ENCODE measurements at regions not wholly inside any gene's neighbourhood (a gene's known extent, or its start where the extent isn't known, plus 50 kb on each side); places are given as distances from the start of the nearest gene placed in this dataset.

DNA sequence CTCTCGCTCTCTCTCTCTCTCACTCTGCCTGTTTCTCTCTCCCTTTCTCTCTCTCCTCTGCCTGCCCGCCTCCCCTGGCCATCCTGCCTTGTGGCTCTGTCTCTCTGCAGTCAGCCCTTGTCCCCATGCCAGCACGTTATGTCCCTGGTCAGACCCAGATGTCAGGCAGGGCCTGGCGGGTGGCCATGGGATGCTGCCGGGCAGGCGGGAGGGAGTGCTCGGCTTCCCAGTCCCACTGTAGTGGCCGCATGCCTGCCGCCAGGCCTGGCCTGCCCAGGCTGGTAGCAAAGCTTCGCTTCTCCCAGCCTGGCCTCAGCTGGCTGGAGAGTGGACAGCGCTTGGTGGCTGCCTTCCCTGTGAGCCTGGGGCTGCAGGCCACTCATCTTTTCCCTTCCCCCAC lies 121.5 kb upstream of the ZNF716 start:
- Histone ChIP-seq H3K4me3 (no peak overlapping the region), H3K27ac (no peak overlapping the region), H3K4me1 (no peaks in the 10 kb centered on the region), H3K27me3 (no peaks in the 10 kb centered on the region), H3K9me3 (replicated peaks) (no peaks in the 10 kb centered on the region), H3K36me3 (no peaks in the 10 kb centered on the region)
- DNase-seq = no peak

DNA sequence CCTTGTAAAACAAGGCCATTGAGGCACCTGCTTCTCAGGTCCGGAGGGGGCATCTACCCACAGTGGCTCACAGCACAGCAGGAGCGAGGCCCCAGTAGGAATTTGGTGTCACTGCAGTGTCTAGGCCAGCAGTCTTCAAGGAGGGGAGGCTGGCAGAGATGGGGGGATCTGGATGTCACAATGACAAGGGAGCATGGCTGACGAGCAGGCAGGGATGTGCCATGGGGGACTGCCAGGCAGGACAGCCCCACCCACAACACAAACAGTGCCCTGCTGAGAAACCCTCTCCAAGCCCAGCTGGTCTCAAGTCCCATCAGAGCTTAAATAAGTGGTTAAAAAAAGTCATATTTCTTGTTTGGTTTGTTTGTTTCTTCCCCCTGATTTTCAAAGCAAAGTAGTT lies 121.0 kb upstream of the ZNF716 start:
- DNase-seq = no peak
- no peaks in the 10 kb centered on the region for H3K36me3 ChIP-seq
- H3K4me3 ChIP-seq = no peak overlapping the region
- H3K4me1 ChIP-seq = no peaks in the 10 kb centered on the region
- H3K9me3 ChIP-seq (replicated peaks) = no peaks in the 10 kb centered on the region
- no peak overlapping the region for H3K27ac ChIP-seq
- H3K27me3 ChIP-seq = no peaks in the 10 kb centered on the region

DNA sequence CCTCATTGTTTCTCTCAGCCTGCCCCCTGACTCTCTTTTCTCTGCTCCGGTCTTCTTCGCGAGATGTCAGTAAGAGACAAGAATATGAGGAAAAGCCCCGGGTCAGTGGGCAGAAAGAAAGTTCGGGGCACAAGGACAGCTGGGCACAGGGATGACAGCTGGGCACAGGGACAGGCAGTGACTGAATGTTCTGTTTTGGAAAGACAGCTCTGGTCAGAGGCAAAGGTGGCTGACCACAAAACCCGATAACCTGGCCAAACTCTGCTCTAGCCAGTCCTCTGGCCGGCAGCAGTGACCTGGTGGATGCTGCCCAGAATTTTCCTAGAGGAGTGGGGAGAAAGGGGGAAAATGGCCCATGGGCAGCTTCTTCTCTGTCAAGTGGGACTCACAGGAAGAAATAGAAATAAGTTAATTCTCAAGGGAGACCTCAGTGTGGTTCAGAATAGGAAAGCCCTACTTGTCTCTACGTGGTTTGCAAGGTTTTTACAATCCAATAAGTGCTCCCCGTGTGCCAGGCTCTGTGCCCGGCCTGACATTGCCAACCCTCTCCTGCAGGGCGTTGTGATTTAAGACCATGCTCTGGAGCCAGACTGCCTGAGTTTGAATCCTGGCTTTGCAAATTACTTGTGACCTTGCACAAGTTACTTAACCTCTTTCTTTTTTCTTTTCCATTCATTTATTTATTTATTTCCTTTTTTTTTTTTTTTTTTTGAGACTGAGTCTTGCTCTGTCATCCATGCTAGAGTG lies 110.6 kb upstream of the ZNF716 start:
- Histone ChIP-seq H3K9me3 (replicated peaks) (no peaks in the 10 kb centered on the region), H3K27ac (no peak overlapping the region), H3K4me1 (no peaks in the 10 kb centered on the region), H3K4me3 (no peak overlapping the region), H3K27me3 (no peaks in the 10 kb centered on the region), H3K36me3 (no peaks in the 10 kb centered on the region)
- DNase-seq = no peak

DNA sequence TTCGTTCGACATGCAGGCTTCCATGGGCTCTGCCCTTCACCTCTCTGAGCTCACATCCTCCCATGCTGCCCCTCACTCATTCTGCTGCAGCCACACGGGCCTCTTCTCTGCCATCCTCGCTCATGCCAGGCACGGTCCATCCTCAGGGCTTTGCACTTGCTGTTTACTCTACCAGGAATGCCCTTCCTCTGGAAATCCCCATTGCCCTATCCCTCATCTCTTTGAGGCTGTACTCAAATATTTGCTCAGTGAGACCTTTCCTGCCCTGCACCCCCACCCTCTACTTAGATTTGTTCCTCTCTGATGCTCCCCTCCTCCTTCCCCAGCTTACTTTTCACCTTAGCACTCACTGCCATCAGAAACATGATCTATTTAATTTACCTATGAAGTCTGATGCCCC lies 107.0 kb upstream of the ZNF716 start:
- Histone ChIP-seq H3K27ac (no peak overlapping the region), H3K36me3 (no peaks in the 10 kb centered on the region), H3K4me1 (no peaks in the 10 kb centered on the region), H3K4me3 (no peak overlapping the region), H3K9me3 (replicated peaks) (no peaks in the 10 kb centered on the region), H3K27me3 (no peaks in the 10 kb centered on the region)
- no peak for DNase-seq

DNA sequence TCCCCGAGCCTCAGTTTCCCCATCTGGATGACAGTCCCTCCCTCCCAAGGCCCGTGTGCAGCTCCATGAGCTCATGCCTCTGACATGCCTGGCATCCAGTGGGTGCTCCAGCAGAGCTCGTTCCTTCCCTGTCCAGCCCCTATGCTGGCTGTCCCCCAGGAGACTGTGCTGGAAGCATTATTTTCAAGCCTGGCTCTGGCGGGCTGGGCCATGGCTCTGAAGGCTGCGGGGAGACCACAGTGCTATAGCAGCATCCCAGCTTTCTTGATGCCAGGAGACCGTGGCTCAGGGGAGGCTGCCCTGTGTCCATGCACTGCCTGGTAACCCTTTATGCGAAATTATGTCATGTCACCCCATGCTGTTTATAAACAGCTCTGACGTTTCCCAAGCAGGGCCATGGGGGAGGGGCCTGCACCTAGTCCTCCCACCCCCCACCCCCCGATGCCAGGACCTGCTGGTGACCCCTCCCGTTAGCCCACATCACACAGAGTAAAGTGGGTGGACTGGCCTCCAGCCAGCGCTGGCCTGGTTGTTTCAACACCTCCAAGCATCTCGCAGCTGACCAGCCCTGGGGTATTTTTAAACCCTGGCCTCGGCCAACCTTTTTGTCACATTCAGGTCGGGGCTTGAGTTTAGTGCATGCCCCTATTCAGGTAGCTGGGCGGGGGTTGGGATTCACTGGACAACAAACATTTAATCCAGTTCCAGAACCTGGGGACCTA lies 105.9 kb upstream of the ZNF716 start:
- no peaks in the 10 kb centered on the region for H3K27me3 ChIP-seq
- H3K4me3 ChIP-seq = no peak overlapping the region
- no peak overlapping the region for H3K27ac ChIP-seq
- no peaks in the 10 kb centered on the region for H3K36me3 ChIP-seq
- H3K9me3 ChIP-seq (replicated peaks) = no peaks in the 10 kb centered on the region
- H3K4me1 ChIP-seq = no peaks in the 10 kb centered on the region
- DNase-seq = no peak

DNA sequence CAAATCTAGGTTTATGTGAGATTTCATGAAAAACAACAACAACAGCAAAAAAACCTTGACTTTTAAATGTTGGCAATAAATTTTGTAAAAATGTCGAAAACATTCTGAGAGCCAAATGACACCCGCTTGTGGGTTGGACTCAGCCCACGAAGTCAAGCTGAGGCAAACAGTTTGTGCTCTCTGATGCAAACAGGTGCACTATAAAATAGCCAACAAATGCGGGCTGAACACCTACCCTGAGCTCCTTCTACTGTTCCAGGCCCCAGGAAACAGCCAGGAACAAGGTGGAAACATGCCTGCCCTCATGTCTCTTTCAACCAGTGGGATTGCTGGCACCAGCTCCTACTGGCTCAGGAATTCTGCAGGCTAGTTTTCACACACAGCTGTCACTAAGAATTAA lies 105.0 kb upstream of the ZNF716 start:
- Histone ChIP-seq H3K36me3 (no peaks in the 10 kb centered on the region), H3K27ac (no peak overlapping the region), H3K9me3 (replicated peaks) (no peaks in the 10 kb centered on the region), H3K4me1 (no peaks in the 10 kb centered on the region), H3K27me3 (no peaks in the 10 kb centered on the region), H3K4me3 (no peak overlapping the region)
- DNase-seq = no peak

DNA sequence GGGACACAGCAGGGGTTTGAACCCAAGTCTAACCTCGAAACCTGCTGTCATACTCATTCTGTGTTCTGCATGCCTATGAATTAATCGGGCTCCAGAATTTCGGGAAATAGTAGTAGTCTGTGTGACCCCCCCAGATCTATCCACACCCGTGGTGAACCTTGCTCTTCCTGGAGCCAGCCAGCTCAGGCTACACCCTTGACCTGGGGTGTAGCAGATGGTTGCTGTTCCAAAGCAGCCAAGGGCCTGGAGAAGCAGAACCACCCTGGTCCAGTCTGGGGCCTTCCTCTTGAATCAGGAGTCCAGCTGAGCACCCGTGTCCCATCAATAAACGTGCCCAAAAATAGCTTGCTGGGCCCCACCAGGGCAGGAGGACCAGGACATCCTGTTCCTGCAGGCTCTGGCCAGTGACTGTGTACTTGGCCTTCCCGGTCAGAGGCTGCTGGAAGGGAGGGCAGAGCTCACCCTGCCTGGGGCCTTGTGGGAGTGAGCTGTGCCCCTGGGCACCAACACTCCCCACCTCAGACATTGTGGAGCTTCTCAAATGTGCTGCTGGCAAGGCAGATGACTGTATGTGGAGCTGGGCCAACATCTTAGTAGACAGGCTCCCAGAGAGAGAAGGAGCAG lies 101.2 kb upstream of the ZNF716 start:
- Histone ChIP-seq H3K4me3 (no peak overlapping the region), H3K9me3 (replicated peaks) (no peaks in the 10 kb centered on the region), H3K36me3 (no peaks in the 10 kb centered on the region), H3K27ac (no peak overlapping the region), H3K4me1 (no peaks in the 10 kb centered on the region), H3K27me3 (no peaks in the 10 kb centered on the region)
- DNase-seq = no peak

DNA sequence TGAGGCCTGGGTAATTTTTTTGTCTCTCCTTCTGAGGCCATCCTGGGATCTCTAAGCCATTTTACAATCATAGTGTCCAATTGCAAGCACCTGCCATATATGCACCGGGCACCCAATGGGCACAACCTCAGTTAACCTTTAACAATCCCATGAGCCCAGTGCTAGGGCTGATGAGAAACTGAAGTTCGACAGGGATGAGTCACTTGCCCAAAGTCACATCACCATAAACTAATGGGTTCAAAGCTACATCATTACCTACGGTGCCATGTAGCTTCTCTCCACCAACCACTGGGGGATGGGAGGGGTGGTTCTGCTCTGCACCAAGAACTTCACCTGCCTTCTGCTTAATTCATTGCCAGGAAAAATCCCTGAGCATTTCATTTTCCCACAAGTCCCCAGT lies 95.8 kb upstream of the ZNF716 start:
- H3K9me3 ChIP-seq (replicated peaks) = no peaks in the 10 kb centered on the region
- DNase-seq = no peak

DNA sequence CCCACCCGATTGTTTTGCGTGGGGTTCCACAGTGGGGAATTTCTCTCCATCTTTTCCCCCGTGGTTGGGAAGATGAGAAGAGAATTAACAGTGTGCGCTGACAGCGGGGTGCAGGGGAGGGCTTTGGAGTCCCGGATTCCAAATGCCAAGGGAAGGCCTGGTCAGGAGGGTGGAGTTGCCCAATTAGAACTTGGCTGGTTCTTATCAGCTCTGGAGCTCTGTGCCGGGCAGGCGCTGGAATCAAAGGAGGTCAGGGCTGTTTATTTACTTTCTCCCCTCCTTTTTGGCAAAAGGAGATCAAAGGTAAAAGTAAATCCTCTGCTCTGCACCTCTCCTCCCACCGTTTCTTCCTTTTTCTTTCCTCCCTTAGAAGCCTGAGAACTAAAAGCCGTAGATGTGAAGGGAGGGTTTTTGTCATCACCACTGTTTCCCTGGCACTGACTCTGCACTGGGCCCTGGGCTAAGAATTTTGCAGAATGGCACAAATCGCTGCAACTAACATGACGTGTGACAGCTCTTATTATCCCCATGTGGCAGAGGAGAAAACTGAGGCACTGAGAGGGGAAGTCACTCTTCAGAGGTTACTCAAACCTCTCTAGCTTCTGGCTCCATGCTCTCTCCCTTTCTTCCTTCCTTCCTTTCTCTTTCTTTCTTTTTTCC lies 95.2 kb upstream of the ZNF716 start:
- no peaks in the 10 kb centered on the region for H3K4me1 ChIP-seq
- H3K9me3 ChIP-seq (replicated peaks) = no peaks in the 10 kb centered on the region
- no peaks in the 10 kb centered on the region for H3K36me3 ChIP-seq
- no peak overlapping the region for H3K4me3 ChIP-seq
- DNase-seq = no peak
- no peaks in the 10 kb centered on the region for H3K27me3 ChIP-seq
- no peak overlapping the region for H3K27ac ChIP-seq

More for the DNA sequence above, 95.8 kb upstream of the ZNF716 start:
- Histone ChIP-seq H3K4me1 (no peaks in the 10 kb centered on the region), H3K4me3 (no peak overlapping the region), H3K36me3 (no peaks in the 10 kb centered on the region), H3K27me3 (no peaks in the 10 kb centered on the region), H3K27ac (no peak overlapping the region)

DNA sequence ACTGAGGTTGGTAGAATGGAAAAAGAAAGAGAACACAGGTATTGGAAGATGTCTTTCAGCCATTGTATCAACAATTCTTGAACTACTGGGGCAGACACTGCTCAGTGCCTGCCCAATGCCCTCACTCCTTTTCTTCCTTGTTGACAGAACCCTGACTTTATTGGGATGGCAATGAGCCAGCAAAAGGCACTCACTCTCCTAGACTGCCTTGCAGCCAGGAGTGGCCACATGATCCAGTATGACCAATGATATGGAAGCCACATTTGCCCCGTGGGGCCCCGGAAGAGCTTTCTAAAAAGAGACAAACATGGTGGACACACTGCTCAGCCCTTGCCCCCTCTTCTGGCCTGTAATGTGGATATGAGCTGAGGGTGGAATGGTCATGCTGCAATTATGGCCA lies 88.6 kb upstream of the ZNF716 start:
- no peak for DNase-seq
- H3K9me3 ChIP-seq (replicated peaks) = no peaks in the 10 kb centered on the region
- no peaks in the 10 kb centered on the region for H3K4me1 ChIP-seq
- H3K4me3 ChIP-seq = no peak overlapping the region
- no peaks in the 10 kb centered on the region; the same call in 1 of the 2 replicates for H3K27me3 ChIP-seq
- no peaks in the 10 kb centered on the region for H3K36me3 ChIP-seq
- H3K27ac ChIP-seq = no peak overlapping the region

DNA sequence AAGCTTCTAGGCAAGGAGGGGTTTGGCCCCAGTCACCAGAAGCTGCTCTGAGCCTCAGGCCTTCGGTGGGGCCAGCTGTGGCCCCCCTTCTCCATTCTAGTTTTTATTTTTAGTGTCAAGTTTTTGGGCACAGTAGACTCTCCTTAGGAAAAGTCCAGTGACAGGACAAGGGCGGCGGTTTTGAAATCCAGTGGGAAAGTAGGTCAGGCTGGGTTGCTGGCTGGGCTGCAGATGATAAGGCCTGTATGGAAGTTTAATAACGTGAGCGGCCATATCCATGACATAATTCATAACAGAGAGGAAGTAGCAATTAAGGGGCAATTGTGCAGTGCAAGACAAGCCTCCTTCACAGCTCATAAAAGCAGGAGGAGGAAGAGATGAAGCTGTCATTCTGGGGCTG lies 87.1 kb upstream of the ZNF716 start:
- Histone ChIP-seq H3K4me3 (no peak overlapping the region), H3K36me3 (no peaks in the 10 kb centered on the region), H3K9me3 (replicated peaks) (no peaks in the 10 kb centered on the region)

DNA sequence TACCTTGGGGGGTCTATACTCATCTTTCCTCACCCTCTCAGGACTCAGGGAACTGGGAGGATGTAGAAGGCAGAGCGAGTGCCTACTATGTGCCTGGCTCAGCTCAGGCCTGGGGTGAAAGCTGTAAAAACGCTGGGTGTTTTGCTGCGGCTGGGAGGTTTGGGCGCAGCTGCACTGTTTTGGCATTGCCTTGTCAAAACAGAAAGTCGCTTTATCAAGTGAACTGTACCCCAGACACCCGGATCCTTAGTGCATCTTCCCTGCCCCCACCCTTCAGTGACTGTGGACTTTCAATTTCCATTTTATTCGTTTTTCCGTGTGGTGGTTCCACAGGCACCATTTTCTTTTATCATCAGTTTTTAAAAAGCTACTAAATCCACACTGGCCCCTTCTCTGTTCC lies 86.7 kb upstream of the ZNF716 start:
- no peak overlapping the region for H3K27ac ChIP-seq
- DNase-seq = no peak
- no peaks in the 10 kb centered on the region for H3K9me3 ChIP-seq (replicated peaks)
- H3K27me3 ChIP-seq = no peaks in the 10 kb centered on the region; the same call in 1 of the 2 replicates
- no peaks in the 10 kb centered on the region for H3K4me1 ChIP-seq
- H3K4me3 ChIP-seq = no peak overlapping the region
- no peaks in the 10 kb centered on the region for H3K36me3 ChIP-seq

More for the DNA sequence above, 87.1 kb upstream of the ZNF716 start:
- no peaks in the 10 kb centered on the region for H3K4me1 ChIP-seq
- no peaks in the 10 kb centered on the region; the same call in 1 of the 2 replicates for H3K27me3 ChIP-seq
- H3K27ac ChIP-seq = no peak overlapping the region
- no peak for DNase-seq

DNA sequence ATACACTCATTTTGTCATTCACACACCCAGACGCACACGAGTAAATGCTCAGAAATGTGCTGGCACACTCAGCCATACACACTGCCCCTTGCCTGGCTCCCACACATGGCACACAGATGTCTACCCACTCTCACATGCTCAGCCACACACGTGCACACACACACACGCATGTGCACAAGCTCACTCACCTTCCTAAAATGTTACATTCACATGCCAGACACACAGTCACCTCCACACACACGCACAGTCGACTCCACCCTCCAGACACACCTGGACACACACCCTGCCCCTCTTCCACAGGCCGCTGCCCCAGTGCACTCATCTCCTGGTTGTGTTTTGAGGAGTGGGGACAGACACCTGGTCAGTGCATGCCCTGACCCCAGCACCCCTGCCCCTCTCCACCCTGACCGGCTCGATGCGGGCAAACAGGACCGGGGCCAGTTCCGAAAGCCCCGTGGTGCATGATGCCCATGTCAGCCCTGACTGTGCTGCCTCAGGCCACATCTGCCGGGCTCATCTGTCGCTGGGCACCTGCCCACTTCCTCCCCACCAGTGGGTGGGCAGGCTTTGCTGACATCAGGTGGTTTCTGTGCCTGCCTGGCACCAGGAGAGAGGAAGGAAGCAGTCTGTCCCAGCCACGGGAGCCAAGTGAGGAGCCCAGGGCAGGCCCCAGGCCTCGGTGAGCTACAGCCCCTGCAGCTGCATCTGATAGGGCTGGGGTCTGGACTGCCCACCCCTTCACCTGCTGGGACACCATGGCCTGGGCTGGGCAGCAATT lies 84.9 kb upstream of the ZNF716 start:
- DNase-seq = no peak
- no peaks in the 10 kb centered on the region for H3K36me3 ChIP-seq
- no peaks in the 10 kb centered on the region; the same call in 1 of the 2 replicates for H3K27me3 ChIP-seq
- no peaks in the 10 kb centered on the region for H3K9me3 ChIP-seq (replicated peaks)
- H3K4me3 ChIP-seq = no peak overlapping the region
- H3K4me1 ChIP-seq = peaks cover 4% of the 10 kb centered on the region; the same call in 1 of the 2 replicates
- no peak overlapping the region for H3K27ac ChIP-seq

DNA sequence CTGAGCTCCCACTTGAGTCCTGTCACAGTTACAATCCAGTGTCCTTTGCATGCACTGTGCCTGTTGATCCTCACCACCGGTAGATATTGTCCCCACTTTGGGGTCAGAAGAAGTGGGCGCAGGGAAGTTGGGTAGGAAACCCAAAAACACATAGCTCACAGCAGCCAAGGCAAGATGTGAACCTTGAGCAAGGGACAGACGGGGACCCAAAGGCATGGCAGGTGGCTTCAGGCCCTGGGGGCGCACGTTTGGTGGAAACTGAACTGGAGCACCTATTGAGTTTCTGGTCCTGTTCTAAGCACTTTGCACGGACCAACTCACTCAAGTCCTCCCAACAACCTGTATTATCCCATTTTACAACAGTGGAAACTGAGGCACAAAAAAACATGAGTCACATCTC lies 82.8 kb upstream of the ZNF716 start:
- H3K4me1 ChIP-seq = peaks cover 10% of the 10 kb centered on the region; the same call in 1 of the 2 replicates
- no peak overlapping the region for H3K27ac ChIP-seq
- H3K36me3 ChIP-seq = no peaks in the 10 kb centered on the region
- no peaks in the 10 kb centered on the region for H3K9me3 ChIP-seq (replicated peaks)
- no peak overlapping the region for H3K4me3 ChIP-seq
- no peaks in the 10 kb centered on the region; the same call in 1 of the 2 replicates for H3K27me3 ChIP-seq
- no peak for DNase-seq

All from SJCRH30 (cell line).